Fibroblast of lung (primary cell): ENCODE measurements at regions not wholly inside any gene's neighbourhood (a gene's known extent, or its start where the extent isn't known, plus 50 kb on each side); places are given as distances from the start of the nearest gene placed in this dataset.

Experiments used
- DNase-seq, 2 donors: peaks; one replicate each; pipeline versions ENCODE4 v3.0.0 to v3.0.0-alpha.2; 2010; ENCODE audit warnings: low read depth in 2 of 2
- H2AFZ ChIP-seq: 2 replicates; pipeline ENCODE4 v1.5.1; 2012; ENCODE audit warnings: low read length, control low read depth, inconsistent platforms
- H3K27ac ChIP-seq: 2 replicates; pipeline ENCODE4 v1.5.1; 2011; ENCODE audit warnings: low read length, control low read depth; ENCODE audit not compliant: insufficient read depth
- H3K27me3 ChIP-seq: 2 replicates; pipeline ENCODE4 v1.5.1; 2011; ENCODE audit warnings: mild to moderate bottlenecking, low read length; ENCODE audit not compliant: control insufficient read depth, insufficient read depth
- H3K36me3 ChIP-seq: 2 replicates; pipeline ENCODE4 v1.5.1; 2011; ENCODE audit warnings: low read length; ENCODE audit not compliant: control insufficient read depth, insufficient read depth
- H3K4me1 ChIP-seq: 2 replicates; pipeline ENCODE4 v1.5.1; 2011; ENCODE audit warnings: low read length; ENCODE audit not compliant: control insufficient read depth, insufficient read depth; ENCODE audit errors: extremely low read depth
- H3K4me2 ChIP-seq: 2 replicates; pipeline ENCODE4 v1.5.1; 2011; ENCODE audit warnings: low read length, control low read depth; ENCODE audit not compliant: insufficient read depth; ENCODE audit errors: extremely low read depth
- H3K4me3 ChIP-seq, 4 experiments: fragments of 200-600 bp in 1 of 4; sonication (generic) in 1 of 4; replicated peaks in 1 of 4; 2 replicates each; pipeline ENCODE4 v1.5.1; 2011 to 2016; ENCODE audit warnings: low read length in 4 of 4, low read depth in 3 of 4, mild to moderate bottlenecking in 3 of 4, control low read depth in 2 of 4, inconsistent platforms in 1 of 4, mixed read lengths in 1 of 4; ENCODE audit not compliant: insufficient read depth in 1 of 4; ENCODE audit errors: control extremely low read depth in 1 of 4
- H3K79me2 ChIP-seq: 2 replicates; pipeline ENCODE4 v1.5.1; 2012; ENCODE audit warnings: mild to moderate bottlenecking, low read length, inconsistent platforms; ENCODE audit not compliant: control insufficient read depth, insufficient read depth
- H3K9ac ChIP-seq: 2 replicates; pipeline ENCODE4 v1.5.1; 2011; ENCODE audit warnings: mild to moderate bottlenecking, low read length, control low read depth; ENCODE audit not compliant: insufficient read depth
- H3K9me3 ChIP-seq: 2 replicates; pipeline ENCODE4 v1.5.1; 2012; ENCODE audit warnings: low read depth, low read length; ENCODE audit not compliant: control insufficient read depth, insufficient read depth
- H4K20me1 ChIP-seq: 2 replicates; pipeline ENCODE4 v1.5.1; 2011; ENCODE audit warnings: low read length; ENCODE audit not compliant: control insufficient read depth, insufficient read depth; ENCODE audit errors: extremely low read depth
- CTCF ChIP-seq, 2 donors: IDR thresholded peaks in 1 of 2; conservative IDR thresholded peaks in 1 of 2; 1 replicate in 1 of 2; 2 replicates in 1 of 2; pipeline ENCODE4 v1.5.1; 2011 to 2012; ENCODE audit warnings: low read length in 2 of 2, control low read depth in 1 of 2, inconsistent platforms in 1 of 2, low read depth in 1 of 2, mild to moderate bottlenecking in 1 of 2
- EZH2 ChIP-seq: IDR thresholded peaks from 2 replicates; pipeline ENCODE4 v1.5.1; 2012; ENCODE audit warnings: low read length, control low read depth, mild to moderate bottlenecking; ENCODE audit errors: missing control alignments

- no peaks in the 10 kb centered on the region for H3K27me3 ChIP-seq
- H2AFZ ChIP-seq = no peak overlapping the region
- H4K20me1 ChIP-seq = no peaks in the 10 kb centered on the region
- H3K4me2 ChIP-seq = no peak overlapping the region
- H3K4me1 ChIP-seq = no peaks in the 10 kb centered on the region
- no peak overlapping the region for H3K27ac ChIP-seq
- no peak overlapping the region for H3K9ac ChIP-seq
- H3K4me3 ChIP-seq = no peak overlapping the region
- no peaks in the 10 kb centered on the region for H3K9me3 ChIP-seq
- TF ChIP-seq CTCF (conservative IDR thresholded peaks at IDR 0.05 in 1 of 2, IDR thresholded peaks at IDR 0.05 in 1 of 2; ENCODE audit: low read depth in 1 of 2, low read length in 2 of 2) = no peak
- no peak for TF ChIP-seq EZH2
- no peaks in the 10 kb centered on the region for H3K79me2 ChIP-seq
- no peak for DNase-seq
- no peaks in the 10 kb centered on the region for H3K36me3 ChIP-seq
These were observed 1232.3 kb downstream of the TBC1D22A start for GRCh38 chr22:47994601-47995263.

GRCh38 chr22:47994045-47994444, 1231.6 kb downstream of the TBC1D22A start:
- no peaks in the 10 kb centered on the region for H3K79me2 ChIP-seq
- no peaks in the 10 kb centered on the region for H3K27me3 ChIP-seq
- H3K4me3 ChIP-seq = no peak overlapping the region
- H3K36me3 ChIP-seq = no peaks in the 10 kb centered on the region
- no peak overlapping the region for H3K9ac ChIP-seq
- H3K9me3 ChIP-seq = no peaks in the 10 kb centered on the region
- no peak overlapping the region for H3K27ac ChIP-seq
- H3K4me2 ChIP-seq = no peak overlapping the region
- no peak overlapping the region for H2AFZ ChIP-seq
- DNase-seq = no peak
- TF ChIP-seq CTCF (conservative IDR thresholded peaks at IDR 0.05 in 1 of 2, IDR thresholded peaks at IDR 0.05 in 1 of 2; ENCODE audit: low read depth in 1 of 2, low read length in 2 of 2) = no peak
- TF ChIP-seq EZH2 = no peak
- no peaks in the 10 kb centered on the region for H4K20me1 ChIP-seq
- no peaks in the 10 kb centered on the region for H3K4me1 ChIP-seq

- no peaks in the 10 kb centered on the region for H3K4me1 ChIP-seq
- no peak overlapping the region for H2AFZ ChIP-seq
- no peaks in the 10 kb centered on the region for H3K79me2 ChIP-seq
- H3K27ac ChIP-seq = no peak overlapping the region
- no peaks in the 10 kb centered on the region for H3K27me3 ChIP-seq
- H3K4me3 ChIP-seq = no peak overlapping the region
- no peak overlapping the region for H3K4me2 ChIP-seq
- H4K20me1 ChIP-seq = no peaks in the 10 kb centered on the region
- TF ChIP-seq CTCF (conservative IDR thresholded peaks at IDR 0.05 in 1 of 2, IDR thresholded peaks at IDR 0.05 in 1 of 2; ENCODE audit: low read depth in 1 of 2, low read length in 2 of 2) (no peak), EZH2 (no peak)
- no peaks in the 10 kb centered on the region for H3K9me3 ChIP-seq
- no peak for DNase-seq
- H3K9ac ChIP-seq = no peak overlapping the region
- H3K36me3 ChIP-seq = no peaks in the 10 kb centered on the region
These were observed 1228.0 kb downstream of the TBC1D22A start for GRCh38 chr22:47990481-47990880.
